ENCODE measurements at regions not wholly inside any gene's neighbourhood (a gene's known extent, or its start where the extent isn't known, plus 50 kb on each side); places are given as distances from the start of the nearest gene placed in this dataset.

- TF ChIP-seq CTCF (IDR thresholded peaks at IDR 0.05) = no peak
- no peak for TF ChIP-seq EZH2 (IDR thresholded peaks at IDR 0.05; ENCODE audit: borderline replicate concordance, insufficient read depth, low read depth, low read length, poor library complexity, severe bottlenecking)
Measured at GRCh38 chr1:238099871-238100270, 209.1 kb upstream of the ZP4 start.

Data from B cell (primary cell).